GM21723 (cell line): ENCODE measurements at regions not wholly inside any gene's neighbourhood (a gene's known extent, or its start where the extent isn't known, plus 50 kb on each side); places are given as distances from the start of the nearest gene placed in this dataset.
"Not testable (repeated sequence)": the region's sequence is repeated elsewhere in the genome, so short reads cannot be mapped to it uniquely, and the experiment has no call there.

ENCODE experiments used
- ATAC-seq: cut with Tn5 transposase; IDR thresholded peaks from one replicate; pipeline ENCODE4 v1.9.1; 2021; ENCODE audit warnings: mild to moderate bottlenecking, moderate library complexity; ENCODE audit not compliant: unreplicated experiment

- no peak for ATAC-seq
These were observed 112.8 kb upstream of the DUSP22 start for GRCh38 chr6:179340-179950.

GRCh38 chr6:180091-180694 lies 112.1 kb upstream of the DUSP22 start:
- not testable (repeated sequence) for ATAC-seq

GRCh38 chr6:181049-181654 lies 111.1 kb upstream of the DUSP22 start:
- peak; percentile 68 for ATAC-seq

GRCh38 chr6:183668-184067 lies 108.6 kb upstream of the DUSP22 start:
- ATAC-seq, result no peak

GRCh38 chr6:184161-184700 lies 108.1 kb upstream of the DUSP22 start:
- ATAC-seq, result no peak

GRCh38 chr6:186340-186965 lies 105.8 kb upstream of the DUSP22 start:
- no peak for ATAC-seq

GRCh38 chr6:187210-187861 lies 105.0 kb upstream of the DUSP22 start:
- ATAC-seq, result no peak

- ATAC-seq, result peak; percentile 77
These were observed 103.2 kb upstream of the DUSP22 start for GRCh38 chr6:188821-189655.

GRCh38 chr6:189676-190075 lies 102.6 kb upstream of the DUSP22 start:
- ATAC-seq, result peak; percentile 1

- ATAC-seq, result no peak
These were observed 101.5 kb upstream of the DUSP22 start for GRCh38 chr6:190596-191395.

GRCh38 chr6:191487-192312 lies 100.6 kb upstream of the DUSP22 start:
- ATAC-seq, result no peak

GRCh38 chr6:192313-192664 lies 100.0 kb upstream of the DUSP22 start:
- ATAC-seq, result no peak

GRCh38 chr6:193180-193579 lies 99.1 kb upstream of the DUSP22 start:
- ATAC-seq, result no peak

GRCh38 chr6:193773-194310 lies 98.4 kb upstream of the DUSP22 start:
- ATAC-seq, result peak; percentile 38

GRCh38 chr6:195861-196360 lies 96.4 kb upstream of the DUSP22 start:
- no peak for ATAC-seq

GRCh38 chr6:196543-196942 lies 95.7 kb upstream of the DUSP22 start:
- ATAC-seq, result no peak

- ATAC-seq, result no peak
These were observed 88.6 kb upstream of the DUSP22 start for GRCh38 chr6:203661-204060.

GRCh38 chr6:206264-206663 lies 86.0 kb upstream of the DUSP22 start:
- no peak for ATAC-seq
